GM12874 (cell line): ENCODE measurements at regions not wholly inside any gene's neighbourhood (a gene's known extent, or its start where the extent isn't known, plus 50 kb on each side); places are given as distances from the start of the nearest gene placed in this dataset.

Experiments
- TF ChIP-seq, protein P1 (sequence below): IDR thresholded peaks from 2 replicates; pipeline ENCODE4 v1.5.1; 2011; ENCODE audit warnings: low read depth, mild to moderate bottlenecking, control low read depth, low read length, moderate library complexity; ENCODE audit not compliant: insufficient read depth

- TF ChIP-seq, protein P1, sequence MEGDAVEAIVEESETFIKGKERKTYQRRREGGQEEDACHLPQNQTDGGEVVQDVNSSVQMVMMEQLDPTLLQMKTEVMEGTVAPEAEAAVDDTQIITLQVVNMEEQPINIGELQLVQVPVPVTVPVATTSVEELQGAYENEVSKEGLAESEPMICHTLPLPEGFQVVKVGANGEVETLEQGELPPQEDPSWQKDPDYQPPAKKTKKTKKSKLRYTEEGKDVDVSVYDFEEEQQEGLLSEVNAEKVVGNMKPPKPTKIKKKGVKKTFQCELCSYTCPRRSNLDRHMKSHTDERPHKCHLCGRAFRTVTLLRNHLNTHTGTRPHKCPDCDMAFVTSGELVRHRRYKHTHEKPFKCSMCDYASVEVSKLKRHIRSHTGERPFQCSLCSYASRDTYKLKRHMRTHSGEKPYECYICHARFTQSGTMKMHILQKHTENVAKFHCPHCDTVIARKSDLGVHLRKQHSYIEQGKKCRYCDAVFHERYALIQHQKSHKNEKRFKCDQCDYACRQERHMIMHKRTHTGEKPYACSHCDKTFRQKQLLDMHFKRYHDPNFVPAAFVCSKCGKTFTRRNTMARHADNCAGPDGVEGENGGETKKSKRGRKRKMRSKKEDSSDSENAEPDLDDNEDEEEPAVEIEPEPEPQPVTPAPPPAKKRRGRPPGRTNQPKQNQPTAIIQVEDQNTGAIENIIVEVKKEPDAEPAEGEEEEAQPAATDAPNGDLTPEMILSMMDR: no peak
Observed at GRCh38 chr4:124095621-124096020, 616.9 kb downstream of the ANKRD50 start.

DNA sequence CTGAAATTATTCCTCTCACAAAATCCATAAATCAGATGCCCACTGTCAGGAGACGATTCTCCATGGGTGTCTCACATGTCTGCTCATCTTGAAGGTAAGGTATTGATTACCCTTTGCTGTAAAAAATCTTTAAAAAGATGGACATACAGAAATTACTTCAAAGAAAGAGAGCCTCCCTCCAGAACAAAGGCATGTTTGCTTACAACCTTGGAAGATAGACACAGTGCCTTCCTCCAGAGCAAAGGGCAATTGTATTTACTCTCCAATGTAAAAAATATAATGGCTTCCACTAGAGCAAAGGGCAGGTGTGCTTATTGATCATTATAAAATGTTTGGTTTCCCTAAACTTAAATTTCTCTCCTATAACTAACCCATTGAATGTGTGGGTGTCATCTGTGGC is 616.2 kb downstream of the ANKRD50 start:
- TF ChIP-seq, protein P1: no peak

DNA sequence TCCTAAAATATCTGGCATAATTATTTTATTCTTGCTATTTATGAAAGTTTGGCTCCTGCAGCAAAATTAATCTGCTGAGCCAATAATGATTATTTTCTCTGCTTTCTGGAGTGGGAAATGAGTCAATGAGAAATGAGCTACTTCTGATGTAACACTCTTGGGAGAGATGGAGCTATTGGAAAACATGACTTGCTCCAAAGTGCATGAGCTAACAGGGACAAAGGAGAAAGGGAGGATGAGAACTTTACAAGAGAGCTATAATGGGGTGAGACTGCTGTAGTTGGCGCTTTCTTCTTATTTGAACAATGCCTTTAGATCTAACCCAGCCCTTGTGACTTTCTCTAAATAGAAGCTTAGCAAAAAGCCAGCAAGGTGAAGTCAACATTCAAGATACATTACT is 615.1 kb downstream of the ANKRD50 start:
- TF ChIP-seq, protein P1: no peak

DNA sequence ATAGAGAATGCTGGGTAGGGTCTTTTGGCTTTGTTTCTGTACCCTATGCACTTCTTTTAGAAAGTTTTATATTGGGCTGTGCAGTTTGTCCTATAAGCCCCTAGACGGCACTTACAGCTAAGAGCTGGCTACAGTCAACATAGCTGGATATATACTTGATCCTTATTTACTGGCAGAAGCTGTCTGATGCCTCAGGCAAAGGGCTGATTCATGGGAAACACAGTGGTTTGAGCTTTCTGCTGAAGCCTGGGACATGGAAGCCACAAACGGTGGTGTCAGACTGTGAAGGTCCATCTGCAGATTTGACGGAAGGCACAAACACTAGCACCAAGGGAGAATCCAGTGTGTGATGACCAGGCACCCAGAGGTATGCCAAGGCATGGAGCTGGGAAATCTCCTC is 608.4 kb downstream of the ANKRD50 start:
- TF ChIP-seq, protein P1: no peak

- TF ChIP-seq, protein P1: no peak
Observed at GRCh38 chr4:124104628-124105027, 607.9 kb downstream of the ANKRD50 start.

DNA sequence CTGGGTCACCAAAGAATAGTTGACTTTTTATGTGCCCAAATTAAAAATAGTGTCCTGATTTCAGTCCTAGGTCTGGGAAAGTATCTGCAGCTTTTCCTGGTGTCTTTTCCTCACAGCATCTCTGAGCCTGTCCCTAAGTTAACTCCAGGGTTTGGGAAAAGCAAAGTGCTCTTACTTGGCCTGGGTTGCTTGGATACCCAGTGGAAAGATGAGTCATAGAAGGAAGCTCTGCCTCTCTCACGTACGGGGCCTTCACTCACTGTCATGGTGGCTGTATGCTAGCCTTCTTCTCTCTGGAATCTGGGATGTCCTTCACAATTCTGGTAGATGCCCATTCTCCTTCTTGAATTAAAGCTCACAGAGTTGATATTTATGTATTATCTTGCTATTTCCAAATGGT is 607.3 kb downstream of the ANKRD50 start:
- TF ChIP-seq, protein P1: no peak

DNA sequence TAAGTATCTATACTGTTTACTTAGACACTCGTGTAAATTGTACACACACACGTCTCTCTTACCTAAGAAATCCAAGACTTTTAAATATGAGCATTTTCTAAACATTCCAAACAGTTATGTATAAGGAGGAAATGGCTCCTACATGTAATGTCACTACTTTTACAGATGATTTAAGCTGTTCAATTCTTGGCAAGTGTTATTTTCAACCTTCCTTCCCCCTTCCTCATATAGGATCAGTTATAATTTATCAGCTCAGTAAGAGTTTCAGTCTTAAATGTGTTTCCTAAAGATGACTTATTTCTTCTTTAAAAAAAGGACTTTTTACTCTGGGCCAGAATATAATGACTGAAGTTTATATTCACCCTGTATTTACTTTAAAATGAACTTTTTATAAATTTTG is 601.1 kb downstream of the ANKRD50 start:
- TF ChIP-seq, protein P1: no peak

- TF ChIP-seq, protein P1: 0 out of 2 replicates have a peak, but pooled peaks have one; percentile 35
Observed at GRCh38 chr4:124111922-124112321, 600.6 kb downstream of the ANKRD50 start.
